ACHN (cell line): ENCODE measurements at regions not wholly inside any gene's neighbourhood (a gene's known extent, or its start where the extent isn't known, plus 50 kb on each side); places are given as distances from the start of the nearest gene placed in this dataset.

Experiments used
- DNase-seq: peaks from one replicate; pipeline ENCODE4 v3.0.0-alpha.2; 2015
- in situ Hi-C: cut with HindIII; loops from 2 replicates; pipeline ENCODE4 v1.10.0; 2017; ENCODE audit warnings: low sequenced_read_pairs, low pct_ligation_motif_present, low pct_unique_long_range_greater_than_20kb

GRCh38 chr16:65662256-65662655 lies 540.4 kb upstream of the CDH11 start:
- in situ Hi-C loops: no loop called here

GRCh38 chr16:65661558-65661957 lies 539.7 kb upstream of the CDH11 start:
- no peak for DNase-seq
- in situ Hi-C loops: no loop called here

More at GRCh38 chr16:65662256-65662655, 540.4 kb upstream of the CDH11 start:
- DNase-seq: no peak

- no peak for DNase-seq
- in situ Hi-C loops: no loop called here
Observed at GRCh38 chr16:65660390-65660789, 538.5 kb upstream of the CDH11 start.

- in situ Hi-C loops: no loop called here
- DNase-seq: no peak
Observed at GRCh38 chr16:65659758-65660157, 537.9 kb upstream of the CDH11 start.

GRCh38 chr16:65658787-65659220 lies 536.9 kb upstream of the CDH11 start:
- in situ Hi-C loops: no loop called here
- DNase-seq: no peak

- no peak for DNase-seq
- in situ Hi-C loops: no loop called here
Observed at GRCh38 chr16:65658349-65658748, 536.5 kb upstream of the CDH11 start.

GRCh38 chr16:65657556-65657955 lies 535.7 kb upstream of the CDH11 start:
- in situ Hi-C loops: no loop called here
- no peak for DNase-seq

- in situ Hi-C loops: no loop called here
- no peak for DNase-seq
Observed at GRCh38 chr16:65657071-65657494, 535.2 kb upstream of the CDH11 start.

GRCh38 chr16:65655802-65656201 lies 533.9 kb upstream of the CDH11 start:
- in situ Hi-C loops: no loop called here

GRCh38 chr16:65648101-65648500 lies 526.2 kb upstream of the CDH11 start:
- DNase-seq: no peak
- in situ Hi-C loops: no loop called here

More at GRCh38 chr16:65655802-65656201, 533.9 kb upstream of the CDH11 start:
- DNase-seq: no peak

GRCh38 chr16:65644821-65645220 lies 523.0 kb upstream of the CDH11 start:
- no peak for DNase-seq
- in situ Hi-C loops: no loop called here

GRCh38 chr16:65641762-65642289 lies 520.0 kb upstream of the CDH11 start:
- in situ Hi-C loops: no loop called here
- DNase-seq: no peak

- in situ Hi-C loops: no loop called here
- DNase-seq: no peak
Observed at GRCh38 chr16:65641049-65641761, 519.3 kb upstream of the CDH11 start.

- in situ Hi-C loops: no loop called here
Observed at GRCh38 chr16:65634833-65635232, 513.0 kb upstream of the CDH11 start.

GRCh38 chr16:65634291-65634690 lies 512.4 kb upstream of the CDH11 start:
- DNase-seq: no peak
- in situ Hi-C loops: no loop called here

More at GRCh38 chr16:65634833-65635232, 513.0 kb upstream of the CDH11 start:
- no peak for DNase-seq

GRCh38 chr16:65624666-65625065 lies 502.8 kb upstream of the CDH11 start:
- DNase-seq: no peak
- in situ Hi-C loops: no loop called here

- in situ Hi-C loops: no loop called here
- DNase-seq: no peak
Observed at GRCh38 chr16:65624229-65624628, 502.4 kb upstream of the CDH11 start.

GRCh38 chr16:65622871-65623270 lies 501.0 kb upstream of the CDH11 start:
- no peak for DNase-seq
- in situ Hi-C loops: no loop called here

- in situ Hi-C loops: no loop called here
- no peak for DNase-seq
Observed at GRCh38 chr16:65622151-65622550, 500.3 kb upstream of the CDH11 start.

- in situ Hi-C loops: no loop called here
Observed at GRCh38 chr16:65621640-65622039, 499.8 kb upstream of the CDH11 start.

More at GRCh38 chr16:65621640-65622039, 499.8 kb upstream of the CDH11 start:
- no peak for DNase-seq
